DND-41 (cell line): ENCODE measurements at regions not wholly inside any gene's neighbourhood (a gene's known extent, or its start where the extent isn't known, plus 50 kb on each side); places are given as distances from the start of the nearest gene placed in this dataset.

Source experiments
- ATAC-seq: fragments of 200-7000 bp; cut with Tn5 transposase; 3 replicates; pipeline ENCODE4 v1.9.1; 2021; ENCODE audit warnings: low read depth; ENCODE audit not compliant: insufficient read depth
- DNase-seq: peaks from one replicate; pipeline ENCODE4 v3.0.0-alpha.2; 2020
- H2AFZ ChIP-seq: 2 replicates; pipeline ENCODE4 v1.6.0; 2012; ENCODE audit warnings: low read depth, low read length
- H3K27ac ChIP-seq: 2 replicates; pipeline ENCODE4 v1.5.1; 2012; ENCODE audit warnings: low read length, inconsistent platforms
- H3K27me3 ChIP-seq: fragments of 200-600 bp; sonication (generic); 2 replicates; pipeline ENCODE4 v1.6.0; 2012; ENCODE audit warnings: low read length, mild to moderate bottlenecking, inconsistent platforms; ENCODE audit not compliant: insufficient read depth, poor library complexity
- H3K36me3 ChIP-seq: 2 replicates; pipeline ENCODE4 v1.5.1; 2012; ENCODE audit warnings: low read length, inconsistent platforms; ENCODE audit not compliant: insufficient read depth
- H3K4me1 ChIP-seq: 2 replicates; pipeline ENCODE4 v1.5.1; 2012; ENCODE audit warnings: mild to moderate bottlenecking, low read length; ENCODE audit not compliant: insufficient read depth
- H3K4me2 ChIP-seq: 2 replicates; pipeline ENCODE4 v1.6.0; 2012; ENCODE audit warnings: mild to moderate bottlenecking, moderate library complexity, low read length, inconsistent platforms; ENCODE audit not compliant: insufficient read depth
- H3K4me3 ChIP-seq, 2 experiments: fragments of 200-600 bp in 1 of 2; shearing (Covaris generic) in 1 of 2; 2 replicates each; pipeline ENCODE4 v1.5.1; 2012 to 2016; ENCODE audit warnings: inconsistent platforms in 2 of 2, low read length in 2 of 2, mild to moderate bottlenecking in 2 of 2, low read depth in 1 of 2, moderate library complexity in 1 of 2
- H3K79me2 ChIP-seq: 2 replicates; pipeline ENCODE4 v1.6.0; 2012; ENCODE audit warnings: low read length, inconsistent platforms; ENCODE audit not compliant: insufficient read depth
- H3K9ac ChIP-seq: 2 replicates; pipeline ENCODE4 v1.6.0; 2012; ENCODE audit warnings: low read depth, mild to moderate bottlenecking, inconsistent platforms, low read length, moderate library complexity
- H3K9me3 ChIP-seq: 2 replicates; pipeline ENCODE4 v1.5.1; 2012; ENCODE audit warnings: low read length, moderate library complexity, mild to moderate bottlenecking, inconsistent platforms; ENCODE audit not compliant: insufficient read depth, severe bottlenecking
- H4K20me1 ChIP-seq: 2 replicates; pipeline ENCODE4 v1.6.0; 2012; ENCODE audit warnings: low read length; ENCODE audit not compliant: insufficient read depth
- EZH2 ChIP-seq: IDR thresholded peaks from 3 replicates; pipeline ENCODE4 v1.6.1; 2012; ENCODE audit warnings: borderline replicate concordance, low read depth, mild to moderate bottlenecking, moderate library complexity, low read length, inconsistent platforms; ENCODE audit not compliant: severe bottlenecking
- TF ChIP-seq, protein P1 (sequence below): IDR thresholded peaks from 2 replicates; pipeline ENCODE4 v1.5.1; 2012; ENCODE audit warnings: borderline replicate concordance, low read length, moderate library complexity, mild to moderate bottlenecking; ENCODE audit not compliant: poor library complexity, severe bottlenecking; ENCODE audit errors: extremely low read depth

DNA sequence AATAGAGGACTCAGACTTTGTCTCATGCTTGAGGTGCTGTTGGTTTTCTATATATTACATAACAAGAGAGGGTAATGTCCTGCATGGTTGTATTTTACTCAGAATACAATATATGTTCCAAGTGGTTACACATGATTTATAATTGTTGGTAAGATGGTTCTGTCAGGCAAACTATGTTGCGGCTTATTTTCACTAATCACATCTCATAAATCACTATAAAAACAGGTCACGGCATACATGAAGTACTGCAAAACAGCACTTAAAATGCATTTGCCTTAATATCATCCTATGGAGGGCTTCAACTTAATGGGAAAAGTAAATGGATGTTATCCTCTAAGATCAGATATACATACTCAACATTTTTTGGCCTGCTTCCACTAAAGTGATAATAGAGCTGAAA, 246.0 kb upstream of the ARSJ start:
- ATAC-seq, result no peak
- Histone ChIP-seq H3K36me3 (no peaks in the 10 kb centered on the region), H3K4me2 (no peak overlapping the region), H3K79me2 (no peaks in the 10 kb centered on the region), H3K9me3 (no peaks in the 10 kb centered on the region), H3K4me3 (no peak overlapping the region), H3K27ac (no peak overlapping the region), H3K4me1 (no peaks in the 10 kb centered on the region), H4K20me1 (no peaks in the 10 kb centered on the region), H3K27me3 (no peaks in the 10 kb centered on the region), H2AFZ (no peak overlapping the region), H3K9ac (no peak overlapping the region)
- no peak for DNase-seq
- TF ChIP-seq EZH2, result no peak
- TF ChIP-seq, protein P1, sequence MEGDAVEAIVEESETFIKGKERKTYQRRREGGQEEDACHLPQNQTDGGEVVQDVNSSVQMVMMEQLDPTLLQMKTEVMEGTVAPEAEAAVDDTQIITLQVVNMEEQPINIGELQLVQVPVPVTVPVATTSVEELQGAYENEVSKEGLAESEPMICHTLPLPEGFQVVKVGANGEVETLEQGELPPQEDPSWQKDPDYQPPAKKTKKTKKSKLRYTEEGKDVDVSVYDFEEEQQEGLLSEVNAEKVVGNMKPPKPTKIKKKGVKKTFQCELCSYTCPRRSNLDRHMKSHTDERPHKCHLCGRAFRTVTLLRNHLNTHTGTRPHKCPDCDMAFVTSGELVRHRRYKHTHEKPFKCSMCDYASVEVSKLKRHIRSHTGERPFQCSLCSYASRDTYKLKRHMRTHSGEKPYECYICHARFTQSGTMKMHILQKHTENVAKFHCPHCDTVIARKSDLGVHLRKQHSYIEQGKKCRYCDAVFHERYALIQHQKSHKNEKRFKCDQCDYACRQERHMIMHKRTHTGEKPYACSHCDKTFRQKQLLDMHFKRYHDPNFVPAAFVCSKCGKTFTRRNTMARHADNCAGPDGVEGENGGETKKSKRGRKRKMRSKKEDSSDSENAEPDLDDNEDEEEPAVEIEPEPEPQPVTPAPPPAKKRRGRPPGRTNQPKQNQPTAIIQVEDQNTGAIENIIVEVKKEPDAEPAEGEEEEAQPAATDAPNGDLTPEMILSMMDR, result no peak

DNA sequence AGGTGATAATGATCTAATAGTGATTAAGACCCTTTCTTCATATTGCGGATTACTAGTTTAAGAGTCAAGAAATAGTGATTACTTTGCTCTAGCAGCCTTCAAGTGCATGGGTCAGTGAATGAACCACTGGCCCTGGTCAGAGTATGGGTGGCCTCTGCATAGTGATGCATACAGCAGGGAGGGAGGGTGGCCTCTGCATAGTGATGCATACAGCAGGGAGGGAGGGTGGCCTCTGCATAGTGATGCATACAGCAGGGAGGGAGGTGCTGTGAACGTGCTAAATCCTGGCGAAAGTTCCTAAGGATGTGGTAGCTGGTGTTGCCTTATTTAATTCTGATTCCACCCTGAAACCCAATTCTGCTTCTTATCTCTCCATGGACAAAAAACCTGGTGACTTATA, 246.7 kb upstream of the ARSJ start:
- H4K20me1 ChIP-seq, result no peaks in the 10 kb centered on the region
- H3K27ac ChIP-seq, result no peak overlapping the region
- H3K4me3 ChIP-seq, result no peak overlapping the region
- H3K27me3 ChIP-seq, result no peaks in the 10 kb centered on the region
- H2AFZ ChIP-seq, result no peak overlapping the region
- ATAC-seq (no peak), DNase-seq (no peak)
- no peaks in the 10 kb centered on the region for H3K36me3 ChIP-seq
- H3K9ac ChIP-seq, result no peak overlapping the region
- no peaks in the 10 kb centered on the region for H3K4me1 ChIP-seq
- TF ChIP-seq, protein P1, result no peak
- no peak for TF ChIP-seq EZH2
- H3K79me2 ChIP-seq, result no peaks in the 10 kb centered on the region
- H3K4me2 ChIP-seq, result no peak overlapping the region
- no peaks in the 10 kb centered on the region for H3K9me3 ChIP-seq

DNA sequence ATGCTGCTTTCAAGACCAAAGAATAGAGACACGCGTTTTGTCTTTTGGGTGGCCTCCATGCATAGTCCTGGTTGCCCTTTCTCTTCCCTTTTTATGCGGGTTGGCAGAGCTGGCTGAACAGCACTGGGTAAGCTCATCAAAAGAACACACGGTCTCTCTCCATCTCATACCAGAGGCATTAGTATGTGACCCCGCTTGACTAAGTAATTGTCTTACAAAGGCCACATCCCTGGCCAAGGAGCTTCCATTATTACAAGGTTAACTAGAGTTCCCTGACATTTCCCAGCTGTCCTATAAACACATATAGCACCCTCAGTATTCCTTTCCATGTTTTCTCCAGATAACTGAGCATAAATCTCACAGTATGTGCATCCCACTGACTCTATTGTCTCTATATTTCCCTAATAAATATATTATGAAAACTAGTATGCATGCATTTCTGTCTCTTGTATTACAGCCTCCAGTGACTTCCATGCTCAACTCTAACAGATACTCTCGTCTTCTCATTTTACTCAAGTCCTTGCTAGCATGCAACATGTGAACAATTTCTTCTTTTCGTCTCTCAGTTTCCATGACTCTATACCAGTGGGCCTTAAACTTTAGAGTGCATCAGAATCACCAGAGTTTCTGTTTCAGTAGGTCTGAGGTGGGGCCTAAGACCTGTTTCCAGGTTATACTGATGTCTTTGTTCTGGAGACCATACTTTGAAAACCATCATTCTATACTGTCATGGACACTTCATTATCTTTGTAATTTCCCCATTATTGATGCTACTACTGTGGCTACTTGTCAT, 247.7 kb upstream of the ARSJ start:
- no peak for ATAC-seq
- H3K79me2 ChIP-seq, result no peaks in the 10 kb centered on the region
- no peak overlapping the region for H3K4me2 ChIP-seq
- H3K4me1 ChIP-seq, result no peaks in the 10 kb centered on the region
- no peaks in the 10 kb centered on the region for H3K36me3 ChIP-seq
- no peak for DNase-seq
- TF ChIP-seq, protein P1, result no peak
- no peak for TF ChIP-seq EZH2
- no peaks in the 10 kb centered on the region for H3K27me3 ChIP-seq
- H2AFZ ChIP-seq, result no peak overlapping the region
- H3K9me3 ChIP-seq, result no peaks in the 10 kb centered on the region
- no peak overlapping the region for H3K4me3 ChIP-seq
- H4K20me1 ChIP-seq, result no peaks in the 10 kb centered on the region
- no peak overlapping the region for H3K9ac ChIP-seq
- no peak overlapping the region for H3K27ac ChIP-seq
